KMS-11 (cell line): ENCODE measurements at regions not wholly inside any gene's neighbourhood (a gene's known extent, or its start where the extent isn't known, plus 50 kb on each side); places are given as distances from the start of the nearest gene placed in this dataset.
A peak's percentile ranks its signal among the peaks of the same experiment; 100 is the strongest.

Source experiments
- H2AFZ ChIP-seq: fragments of 200-600 bp; sonication (generic); 2 replicates; pipeline ENCODE4 v1.6.1; 2016; ENCODE audit warnings: antibody characterized with exemption, mixed run types, low read depth
- H3K27ac ChIP-seq: fragments of 200-600 bp; sonication (generic); 2 replicates; pipeline ENCODE4 v1.6.1; 2016; ENCODE audit warnings: mild to moderate bottlenecking, mixed run types
- H3K27me3 ChIP-seq: fragments of 200-600 bp; sonication (generic); 2 replicates; pipeline ENCODE4 v1.6.1; 2017; ENCODE audit warnings: mild to moderate bottlenecking, low read depth, mixed run types, moderate library complexity; ENCODE audit not compliant: insufficient read depth
- H3K36me3 ChIP-seq: fragments of 200-600 bp; sonication (generic); 2 replicates; pipeline ENCODE4 v1.6.1; 2017; ENCODE audit warnings: mild to moderate bottlenecking, mixed run types; ENCODE audit not compliant: insufficient read depth
- H3K4me1 ChIP-seq: fragments of 200-600 bp; sonication (generic); 2 replicates; pipeline ENCODE4 v1.6.1; 2016; ENCODE audit warnings: mild to moderate bottlenecking, low read depth, mixed run types; ENCODE audit not compliant: poor library complexity, severe bottlenecking
- H3K4me2 ChIP-seq: fragments of 200-600 bp; sonication (generic); 2 replicates; pipeline ENCODE4 v1.7.0; 2016; ENCODE audit warnings: mild to moderate bottlenecking, mixed run types
- H3K4me3 ChIP-seq: fragments of 200-600 bp; sonication (generic); IDR thresholded peaks from 2 replicates; pipeline ENCODE4 v1.6.1; 2017; ENCODE audit warnings: low read depth, low read length, mixed read lengths; ENCODE audit not compliant: insufficient read depth
- H3K79me2 ChIP-seq: fragments of 200-600 bp; sonication (generic); 2 replicates; pipeline ENCODE4 v1.6.1; 2016; ENCODE audit warnings: low read depth, mixed run types; ENCODE audit not compliant: insufficient read depth
- H3K9ac ChIP-seq: fragments of 200-600 bp; sonication (generic); 2 replicates; pipeline ENCODE4 v1.6.1; 2016; ENCODE audit warnings: mild to moderate bottlenecking, mixed run types
- H4K20me1 ChIP-seq: fragments of 200-600 bp; sonication (generic); 2 replicates; pipeline ENCODE4 v1.6.1; 2016; ENCODE audit warnings: mild to moderate bottlenecking, mixed run types; ENCODE audit not compliant: insufficient read depth
- CTCF ChIP-seq: fragments of 200-600 bp; sonication (generic); conservative IDR thresholded peaks from 2 replicates; pipeline ENCODE4 v1.6.1; 2017; ENCODE audit warnings: low read depth, mild to moderate bottlenecking, antibody characterized with exemption, low read length, moderate library complexity, mixed read lengths

- TF ChIP-seq CTCF: no peak
- no peaks in the 10 kb centered on the region for H3K36me3 ChIP-seq
- peak overlapping the region; percentile 23; the same call in 1 of the 2 replicates for H3K27ac ChIP-seq
- H3K79me2 ChIP-seq: no peaks in the 10 kb centered on the region
- H3K27me3 ChIP-seq: no peaks in the 10 kb centered on the region
- no peaks in the 10 kb centered on the region for H4K20me1 ChIP-seq
- peaks cover 5% of the 10 kb centered on the region for H3K4me1 ChIP-seq
- H2AFZ ChIP-seq: no peak overlapping the region
- H3K4me3 ChIP-seq: no peak overlapping the region
- no peak overlapping the region for H3K9ac ChIP-seq
- H3K4me2 ChIP-seq: no peak overlapping the region
Measured at GRCh38 chr20:60199866-60200265, 241.6 kb downstream of the CDH26 start.

- no peaks in the 10 kb centered on the region for H3K27me3 ChIP-seq
- H3K9ac ChIP-seq: no peak overlapping the region
- H3K79me2 ChIP-seq: no peaks in the 10 kb centered on the region
- no peak for TF ChIP-seq CTCF
- no peak overlapping the region for H2AFZ ChIP-seq
- no peaks in the 10 kb centered on the region for H3K36me3 ChIP-seq
- H3K27ac ChIP-seq: 0 out of 2 replicates have a peak overlapping the region, but pooled peaks have one; percentile 23
- H3K4me2 ChIP-seq: 0 out of 2 replicates have a peak overlapping the region, but pooled peaks have one; percentile 7
- H3K4me3 ChIP-seq: no peak overlapping the region
- H3K4me1 ChIP-seq: peaks cover 5% of the 10 kb centered on the region
- H4K20me1 ChIP-seq: no peaks in the 10 kb centered on the region
Measured at GRCh38 chr20:60200305-60200918, 242.2 kb downstream of the CDH26 start.

GRCh38 chr20:60201198-60201835 is 243.1 kb downstream of the CDH26 start:
- Histone ChIP-seq H2AFZ (no peak overlapping the region), H3K36me3 (no peaks in the 10 kb centered on the region), H4K20me1 (no peaks in the 10 kb centered on the region), H3K4me3 (no peak overlapping the region), H3K9ac (no peak overlapping the region), H3K27ac (0 out of 2 replicates have a peak overlapping the region, but pooled peaks have one; percentile 23), H3K27me3 (no peaks in the 10 kb centered on the region), H3K79me2 (no peaks in the 10 kb centered on the region), H3K4me1 (peaks cover 5% of the 10 kb centered on the region), H3K4me2 (peak overlapping the region; percentile 7; the same call in 1 of the 2 replicates)
- TF ChIP-seq CTCF: no peak

GRCh38 chr20:60202046-60202445 is 243.8 kb downstream of the CDH26 start:
- no peak overlapping the region for H3K4me2 ChIP-seq
- H3K27me3 ChIP-seq: no peaks in the 10 kb centered on the region
- peaks cover 5% of the 10 kb centered on the region for H3K4me1 ChIP-seq
- TF ChIP-seq CTCF: no peak
- no peaks in the 10 kb centered on the region for H4K20me1 ChIP-seq
- no peak overlapping the region for H2AFZ ChIP-seq
- H3K27ac ChIP-seq: no peak overlapping the region
- H3K36me3 ChIP-seq: no peaks in the 10 kb centered on the region
- no peak overlapping the region for H3K4me3 ChIP-seq
- H3K9ac ChIP-seq: no peak overlapping the region
- no peaks in the 10 kb centered on the region for H3K79me2 ChIP-seq
